Upper lobe of left lung (tissue), 6 donors: ENCODE measurements at regions not wholly inside any gene's neighbourhood (a gene's known extent, or its start where the extent isn't known, plus 50 kb on each side); places are given as distances from the start of the nearest gene placed in this dataset.

Experiments used
- ATAC-seq, 2 donors: fragments of 200-7000 bp; cut with Tn5 transposase; one replicate each; pipeline ENCODE4 v1.9.1; 2022; ENCODE audit warnings: mild to moderate bottlenecking in 2 of 2, moderate library complexity in 2 of 2; ENCODE audit not compliant: low FRiP score in 2 of 2
- DNase-seq, 2 donors: peaks; one replicate each; pipeline ENCODE4 v3.0.0-alpha.2; 2019 to 2020
- H3K27ac ChIP-seq, 4 donors: fragments of 200-600 bp; sonication (generic); one replicate each; pipeline ENCODE4 v1.5.1; 2016 to 2019
- H3K27me3 ChIP-seq, 4 donors: fragments of 200-600 bp; sonication (generic); one replicate each; pipeline ENCODE4 v1.5.1; 2017 to 2019
- H3K36me3 ChIP-seq, 4 donors: fragments of 200-600 bp; sonication (generic); one replicate each; pipeline ENCODE4 v1.5.1; 2016 to 2019
- H3K4me1 ChIP-seq, 4 donors: fragments of 200-600 bp; sonication (generic); one replicate each; pipeline ENCODE4 v1.5.1; 2018 to 2019
- H3K4me3 ChIP-seq, 4 donors: fragments of 200-600 bp; sonication (generic); one replicate each; pipeline ENCODE4 v1.5.1; 2017 to 2019; ENCODE audit warnings: mild to moderate bottlenecking in 2 of 4, moderate library complexity in 1 of 4
- H3K9me3 ChIP-seq, 4 donors: fragments of 200-600 bp; sonication (generic); one replicate each; pipeline ENCODE4 v1.5.1; 2018 to 2019
- CTCF ChIP-seq, 6 experiments: fragments of 450-650 bp in 4 of 6; fragments of 200-600 bp in 2 of 6; sonication (generic) in 2 of 6; IDR thresholded peaks; one replicate each; pipeline ENCODE4 v1.5.1; 2016 to 2019; ENCODE audit warnings: antibody characterized with exemption in 6 of 6
- EP300 ChIP-seq, 4 donors: sonication (generic); formaldehyde crosslinking; IDR thresholded peaks; one replicate each; pipeline ENCODE4 v1.5.1; 2017; ENCODE audit warnings: antibody characterized with exemption in 4 of 4, control low read depth in 2 of 4
- POLR2A ChIP-seq, 4 donors: fragments of 450-650 bp; IDR thresholded peaks; one replicate each; pipeline ENCODE4 v1.5.1; 2016 to 2017; ENCODE audit warnings: antibody characterized with exemption in 4 of 4, mild to moderate bottlenecking in 2 of 4
- POLR2AphosphoS5 ChIP-seq, 2 donors: sonication (generic); formaldehyde crosslinking; IDR thresholded peaks; one replicate each; pipeline ENCODE4 v1.5.1; 2017; ENCODE audit warnings: antibody characterized with exemption in 2 of 2
- WGBS, 2 donors: methylation state at CpG; one replicate each; pipeline ENCODE4 v1.1.5; 2017 to 2018; 5-methylcytosine and 5-hydroxymethylcytosine counted together
- donor health status: DM: no; HTN: no; CAD: no; lungs with moderate emphysema.
- donor health status: DM: no; HTN: yes; CAD: no; lungs with severe emphysema.

DNA sequence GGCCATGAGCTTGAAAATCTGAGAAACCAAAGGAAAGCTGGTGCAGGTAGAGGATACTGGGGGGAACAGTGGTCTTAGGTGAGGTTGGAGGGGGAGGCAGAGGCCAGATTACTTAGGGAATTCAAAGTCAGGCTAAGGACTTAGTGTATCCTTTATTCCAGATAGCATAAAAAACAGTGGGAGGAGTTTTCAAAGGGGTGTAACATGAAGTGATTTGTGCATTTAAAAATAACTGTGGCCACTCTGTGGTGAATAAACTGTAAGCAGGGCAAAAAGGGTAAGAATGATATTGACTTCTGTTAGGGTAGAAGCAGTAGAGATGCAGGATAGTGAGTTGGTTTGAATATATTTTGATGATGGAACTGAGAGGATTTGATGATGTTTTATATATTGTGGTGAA is 313.2 kb downstream of the EMP1 start:
- H3K4me3 ChIP-seq = no peak overlapping the region
- no peak overlapping the region for H3K27ac ChIP-seq
- H3K4me1 ChIP-seq = no peaks in the 10 kb centered on the region
- ATAC-seq (no peak), DNase-seq (no peak)
- H3K36me3 ChIP-seq = no peaks in the 10 kb centered on the region
- TF ChIP-seq CTCF (IDR thresholded peaks at IDR 0.05) = no peak
- TF ChIP-seq EP300 (IDR thresholded peaks at IDR 0.05) = no peak
- TF ChIP-seq POLR2AphosphoS5 (IDR thresholded peaks at IDR 0.05) = no peak
- no peak for TF ChIP-seq POLR2A (IDR thresholded peaks at IDR 0.05)
- peaks cover 0 to 11% (median 0%) of the 10 kb centered on the region in 4 donors for H3K9me3 ChIP-seq
- no peaks in the 10 kb centered on the region for H3K27me3 ChIP-seq

DNA sequence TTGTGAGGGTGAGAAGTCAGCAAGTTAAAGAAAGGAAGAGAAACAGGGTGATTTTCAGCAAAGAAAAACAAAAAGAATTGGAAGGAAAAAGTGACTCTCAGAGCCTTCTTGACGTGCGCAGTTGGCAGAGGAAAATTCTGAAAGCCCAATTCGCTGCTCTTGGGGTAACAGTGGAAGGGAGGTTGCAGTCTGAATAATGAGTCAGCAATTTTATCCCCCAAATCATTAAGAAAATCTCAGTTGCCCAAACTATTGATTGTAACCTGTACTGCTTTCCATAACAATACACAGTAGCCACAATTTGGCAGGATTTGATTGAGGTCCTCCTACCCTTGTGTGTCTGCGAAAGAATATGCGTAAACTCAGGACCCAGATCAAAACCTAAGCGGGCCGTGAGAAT is 309.1 kb downstream of the EMP1 start:
- no peak for TF ChIP-seq POLR2A (IDR thresholded peaks at IDR 0.05)
- TF ChIP-seq EP300 (IDR thresholded peaks at IDR 0.05) = no peak
- no peak for TF ChIP-seq POLR2AphosphoS5 (IDR thresholded peaks at IDR 0.05)
- TF ChIP-seq CTCF (IDR thresholded peaks at IDR 0.05) = no peak
- 87 to 90% methylated on average over 7 of the region's 7 CpGs for WGBS, 2 donors
- DNase-seq (no peak), ATAC-seq (no peak)
- H3K9me3 ChIP-seq = no peaks in the 10 kb centered on the region
- no peaks in the 10 kb centered on the region for H3K4me1 ChIP-seq
- no peak overlapping the region for H3K4me3 ChIP-seq
- H3K27ac ChIP-seq = no peak overlapping the region
- no peaks in the 10 kb centered on the region for H3K36me3 ChIP-seq
- no peaks in the 10 kb centered on the region for H3K27me3 ChIP-seq

- Histone ChIP-seq H3K9me3 (no peaks in the 10 kb centered on the region), H3K4me1 (no peaks in the 10 kb centered on the region), H3K27me3 (no peaks in the 10 kb centered on the region), H3K27ac (no peak overlapping the region), H3K36me3 (no peaks in the 10 kb centered on the region), H3K4me3 (no peak overlapping the region)
- no peak for DNase-seq
- no peak for ATAC-seq
- no peak for TF ChIP-seq POLR2A (IDR thresholded peaks at IDR 0.05)
- no peak for TF ChIP-seq CTCF (IDR thresholded peaks at IDR 0.05)
- TF ChIP-seq POLR2AphosphoS5 (IDR thresholded peaks at IDR 0.05) = no peak
- TF ChIP-seq EP300 (IDR thresholded peaks at IDR 0.05) = no peak
Measured at GRCh38 chr12:13505224-13505623, 308.7 kb downstream of the EMP1 start.

DNA sequence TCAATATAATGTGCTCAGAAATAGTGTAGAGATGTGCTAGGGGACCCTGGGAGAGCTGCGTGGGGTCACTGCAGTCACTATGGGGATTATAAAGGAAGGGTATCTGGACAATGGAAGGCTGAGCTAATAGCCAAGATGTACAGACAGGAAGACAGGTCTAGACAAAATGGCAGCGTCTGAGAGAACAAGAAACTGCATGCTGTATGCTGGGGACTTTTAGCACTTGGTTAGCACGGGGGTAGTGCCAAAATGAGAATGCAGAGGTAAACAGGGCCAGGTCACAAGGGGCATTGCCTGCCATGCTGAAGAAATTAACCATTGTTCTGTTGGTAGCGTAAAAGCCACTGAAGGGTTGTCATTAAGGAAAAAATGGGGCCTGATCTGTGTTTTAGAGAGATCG is 308.2 kb downstream of the EMP1 start:
- no peaks in the 10 kb centered on the region for H3K36me3 ChIP-seq
- ATAC-seq (no peak), DNase-seq (no peak)
- 57 to 71% methylated on average over 5 of the region's 5 CpGs for WGBS, 2 donors
- H3K27me3 ChIP-seq = no peaks in the 10 kb centered on the region
- TF ChIP-seq POLR2A (IDR thresholded peaks at IDR 0.05) (no peak), EP300 (IDR thresholded peaks at IDR 0.05) (no peak), CTCF (IDR thresholded peaks at IDR 0.05) (no peak), POLR2AphosphoS5 (IDR thresholded peaks at IDR 0.05) (no peak)
- no peak overlapping the region for H3K27ac ChIP-seq
- no peak overlapping the region for H3K4me3 ChIP-seq
- H3K4me1 ChIP-seq = no peaks in the 10 kb centered on the region
- H3K9me3 ChIP-seq = no peaks in the 10 kb centered on the region

GRCh38 chr12:13504074-13504473 is 307.5 kb downstream of the EMP1 start:
- no peaks in the 10 kb centered on the region for H3K4me1 ChIP-seq
- H3K27me3 ChIP-seq = no peaks in the 10 kb centered on the region
- no peaks in the 10 kb centered on the region for H3K9me3 ChIP-seq
- H3K4me3 ChIP-seq = no peak overlapping the region
- TF ChIP-seq POLR2A (IDR thresholded peaks at IDR 0.05) = no peak
- no peak for TF ChIP-seq POLR2AphosphoS5 (IDR thresholded peaks at IDR 0.05)
- TF ChIP-seq CTCF (IDR thresholded peaks at IDR 0.05) = no peak
- TF ChIP-seq EP300 (IDR thresholded peaks at IDR 0.05) = no peak
- no peaks in the 10 kb centered on the region for H3K36me3 ChIP-seq
- ATAC-seq (no peak), DNase-seq (no peak)
- H3K27ac ChIP-seq = no peak overlapping the region
